Ramos (cell line): ENCODE measurements at regions not wholly inside any gene's neighbourhood (a gene's known extent, or its start where the extent isn't known, plus 50 kb on each side); places are given as distances from the start of the nearest gene placed in this dataset.

Source experiments
- in situ Hi-C: fragments of 300-500 bp; cut with MboI; formaldehyde crosslinking; loops from one replicate; pipeline ENCODE4 v1.14.3; 2022; ENCODE audit warnings: low sequenced_read_pairs; ENCODE audit not compliant: unreplicated experiment

GRCh38 chr6:156150391-156150790 lies 626.8 kb upstream of the ARID1B start:
- in situ Hi-C loops = no loop called here

- in situ Hi-C loops = no loop called here
Observed at GRCh38 chr6:156146891-156147290, 630.3 kb upstream of the ARID1B start.

- in situ Hi-C loops = no loop called here
Observed at GRCh38 chr6:156131221-156131903, 645.8 kb upstream of the ARID1B start.

GRCh38 chr6:156126535-156126934 lies 650.6 kb upstream of the ARID1B start:
- in situ Hi-C loops = no loop called here

- in situ Hi-C loops = no loop called here
Observed at GRCh38 chr6:156125844-156126243, 651.3 kb upstream of the ARID1B start.

GRCh38 chr6:156123731-156124130 lies 653.4 kb upstream of the ARID1B start:
- in situ Hi-C loops = no loop called here

- in situ Hi-C loops = no loop called here
Observed at GRCh38 chr6:156121973-156122372, 655.2 kb upstream of the ARID1B start.

GRCh38 chr6:156114541-156114940 lies 658.9 kb upstream of the NOX3 start:
- in situ Hi-C loops = no loop called here

- in situ Hi-C loops = no loop called here
Observed at GRCh38 chr6:156113631-156114030, 658.0 kb upstream of the NOX3 start.

- in situ Hi-C loops = no loop called here
Observed at GRCh38 chr6:156111913-156112312, 656.3 kb upstream of the NOX3 start.

GRCh38 chr6:156110249-156110648 lies 654.6 kb upstream of the NOX3 start:
- in situ Hi-C loops = no loop called here

GRCh38 chr6:156109713-156110112 lies 654.1 kb upstream of the NOX3 start:
- in situ Hi-C loops = no loop called here

- in situ Hi-C loops = no loop called here
Observed at GRCh38 chr6:156107624-156108101, 652.0 kb upstream of the NOX3 start.

- in situ Hi-C loops = no loop called here
Observed at GRCh38 chr6:156102129-156102528, 646.5 kb upstream of the NOX3 start.

- in situ Hi-C loops = no loop called here
Observed at GRCh38 chr6:156098839-156099238, 643.2 kb upstream of the NOX3 start.

- in situ Hi-C loops = no loop called here
Observed at GRCh38 chr6:156087487-156087886, 631.8 kb upstream of the NOX3 start.

- in situ Hi-C loops = no loop called here
Observed at GRCh38 chr6:156082012-156082411, 626.4 kb upstream of the NOX3 start.

GRCh38 chr6:156080371-156080770 lies 624.7 kb upstream of the NOX3 start:
- in situ Hi-C loops = no loop called here

GRCh38 chr6:156068881-156069280 lies 613.2 kb upstream of the NOX3 start:
- in situ Hi-C loops = no loop called here

GRCh38 chr6:156065849-156066248 lies 610.2 kb upstream of the NOX3 start:
- in situ Hi-C loops = no loop called here

- in situ Hi-C loops = no loop called here
Observed at GRCh38 chr6:156062091-156062563, 606.5 kb upstream of the NOX3 start.

GRCh38 chr6:156061465-156061864 lies 605.8 kb upstream of the NOX3 start:
- in situ Hi-C loops = no loop called here
